ENCODE measurements at regions not wholly inside any gene's neighbourhood (a gene's known extent, or its start where the extent isn't known, plus 50 kb on each side); places are given as distances from the start of the nearest gene placed in this dataset.

DNA sequence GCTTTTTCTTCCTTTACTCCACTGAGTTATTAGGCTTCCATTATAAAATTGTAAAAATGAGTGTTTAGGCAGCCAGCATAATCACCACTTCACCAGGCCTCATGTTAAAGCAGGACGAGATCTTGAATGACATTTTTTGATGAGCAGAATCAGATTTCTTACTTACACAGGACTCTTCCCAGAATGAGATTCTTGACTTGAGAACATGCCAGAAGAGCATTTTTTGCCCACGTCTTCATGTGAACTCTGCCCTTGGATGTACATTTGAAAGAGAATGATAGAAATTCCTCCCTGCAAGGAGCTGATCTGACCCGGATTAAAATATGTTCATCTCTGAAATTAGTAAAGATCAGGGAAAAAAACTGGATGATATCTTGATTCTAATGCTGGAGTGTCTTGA, 212.1 kb upstream of the ADRA1B start:
- TF ChIP-seq, protein P1, sequence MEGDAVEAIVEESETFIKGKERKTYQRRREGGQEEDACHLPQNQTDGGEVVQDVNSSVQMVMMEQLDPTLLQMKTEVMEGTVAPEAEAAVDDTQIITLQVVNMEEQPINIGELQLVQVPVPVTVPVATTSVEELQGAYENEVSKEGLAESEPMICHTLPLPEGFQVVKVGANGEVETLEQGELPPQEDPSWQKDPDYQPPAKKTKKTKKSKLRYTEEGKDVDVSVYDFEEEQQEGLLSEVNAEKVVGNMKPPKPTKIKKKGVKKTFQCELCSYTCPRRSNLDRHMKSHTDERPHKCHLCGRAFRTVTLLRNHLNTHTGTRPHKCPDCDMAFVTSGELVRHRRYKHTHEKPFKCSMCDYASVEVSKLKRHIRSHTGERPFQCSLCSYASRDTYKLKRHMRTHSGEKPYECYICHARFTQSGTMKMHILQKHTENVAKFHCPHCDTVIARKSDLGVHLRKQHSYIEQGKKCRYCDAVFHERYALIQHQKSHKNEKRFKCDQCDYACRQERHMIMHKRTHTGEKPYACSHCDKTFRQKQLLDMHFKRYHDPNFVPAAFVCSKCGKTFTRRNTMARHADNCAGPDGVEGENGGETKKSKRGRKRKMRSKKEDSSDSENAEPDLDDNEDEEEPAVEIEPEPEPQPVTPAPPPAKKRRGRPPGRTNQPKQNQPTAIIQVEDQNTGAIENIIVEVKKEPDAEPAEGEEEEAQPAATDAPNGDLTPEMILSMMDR (IDR thresholded peaks at IDR 0.05): no peak
- ATAC-seq (ENCODE audit: low FRiP score) (no peak), DNase-seq (ENCODE audit: low spot score) (no peak)

DNA sequence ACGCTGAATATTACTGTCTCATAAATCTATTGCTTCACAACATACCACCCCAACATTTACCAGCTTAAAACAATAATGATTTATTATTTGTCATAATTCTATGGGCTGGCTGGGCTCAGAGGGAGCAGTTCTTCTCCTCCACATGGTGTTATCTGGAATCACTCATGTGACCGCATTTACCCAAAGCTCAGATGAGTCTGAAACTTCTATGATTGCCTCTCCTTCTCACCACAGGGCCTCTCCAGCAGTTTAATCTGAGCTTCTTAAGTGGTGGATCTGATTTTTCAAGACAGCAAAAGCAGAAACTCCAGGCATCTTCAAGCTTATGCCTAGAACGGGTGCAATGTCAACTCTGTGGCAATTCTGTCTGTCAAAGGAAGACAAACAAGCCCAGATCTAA, 210.3 kb upstream of the ADRA1B start:
- DNase-seq (ENCODE audit: low spot score) (no peak), ATAC-seq (ENCODE audit: low FRiP score) (peak; percentile 39)
- TF ChIP-seq, protein P1 (IDR thresholded peaks at IDR 0.05): no peak

DNA sequence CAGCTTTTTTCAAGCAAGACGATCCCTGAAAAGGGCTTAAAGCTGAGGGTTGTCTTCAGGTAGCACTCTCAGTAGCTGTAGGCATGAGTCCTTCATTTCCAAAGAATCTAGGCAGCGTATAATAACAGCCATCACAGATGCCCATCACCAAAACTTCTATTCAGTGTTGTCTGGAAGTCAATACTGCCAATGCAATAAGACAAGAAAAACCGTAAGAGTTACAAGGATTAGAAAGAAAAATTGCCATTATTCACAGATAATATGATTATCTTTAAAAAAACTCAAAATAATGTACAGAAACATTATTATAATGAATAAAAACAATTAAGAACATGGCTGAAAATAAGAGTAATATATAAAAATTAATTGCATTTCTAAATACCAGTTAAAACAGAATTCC, 208.2 kb upstream of the ADRA1B start:
- no peak for ATAC-seq (ENCODE audit: low FRiP score)
- TF ChIP-seq, protein P1 (IDR thresholded peaks at IDR 0.05): no peak
- DNase-seq (ENCODE audit: low spot score): no peak

DNA sequence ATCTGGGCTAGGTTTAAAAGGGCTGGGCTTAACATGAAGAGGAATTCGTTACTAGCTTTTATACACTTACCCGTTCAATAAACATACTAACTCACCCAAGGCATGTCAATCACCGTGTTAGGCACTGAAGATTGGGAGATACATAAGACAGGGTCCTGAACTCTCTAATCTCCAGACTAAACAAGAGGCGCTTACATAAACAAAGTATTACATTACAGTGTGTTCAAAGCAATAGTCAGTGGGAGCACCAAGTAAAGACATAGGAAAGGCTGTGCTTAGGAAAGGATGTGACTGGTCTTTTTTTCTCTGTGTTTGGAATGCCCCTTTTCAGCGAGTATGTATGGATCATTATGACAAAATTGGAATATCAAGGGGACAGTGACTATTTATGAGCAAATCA, 203.6 kb upstream of the ADRA1B start:
- no peak for DNase-seq (ENCODE audit: low spot score)
- ATAC-seq (ENCODE audit: low FRiP score): no peak
- TF ChIP-seq, protein P1 (IDR thresholded peaks at IDR 0.05): no peak

DNA sequence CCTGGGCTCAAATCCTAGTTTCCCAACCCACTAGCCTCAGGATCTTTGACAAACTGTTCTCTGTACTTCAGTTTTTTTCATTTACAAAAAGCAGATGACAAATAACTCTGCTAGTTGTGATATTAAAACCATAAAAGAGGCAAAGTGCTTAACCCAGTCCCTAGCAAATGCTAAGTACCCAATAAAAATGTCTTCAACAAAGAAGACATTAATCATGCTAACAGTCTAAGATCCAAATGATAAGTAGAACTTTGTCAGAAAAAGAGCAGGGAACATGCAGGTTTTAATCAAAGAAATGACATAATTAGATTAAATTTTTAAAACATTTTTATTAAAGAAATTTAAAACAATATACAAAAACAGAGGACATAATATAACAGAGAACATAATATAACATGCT, 203.0 kb upstream of the ADRA1B start:
- no peak for DNase-seq (ENCODE audit: low spot score)
- TF ChIP-seq, protein P1 (IDR thresholded peaks at IDR 0.05): no peak

DNA sequence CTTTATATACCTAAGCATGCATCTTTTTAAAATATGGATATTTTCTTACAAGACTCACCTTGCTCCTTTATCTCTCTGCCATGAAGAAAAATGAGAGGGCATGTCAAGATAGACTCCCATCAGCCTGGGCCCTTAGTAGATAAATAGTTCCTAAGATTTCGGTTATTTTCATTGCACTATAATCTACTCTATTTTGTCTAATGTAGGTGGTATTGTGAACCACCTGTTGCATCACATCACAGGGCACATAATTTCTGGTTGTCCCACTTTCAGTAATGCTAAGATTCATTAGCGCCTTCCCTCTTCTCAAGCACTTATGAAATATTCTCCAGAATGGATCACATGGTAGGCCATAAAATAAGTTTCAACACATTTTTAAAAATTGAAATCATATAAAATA, 202.5 kb upstream of the ADRA1B start:
- TF ChIP-seq, protein P1 (IDR thresholded peaks at IDR 0.05): no peak
- no peak for DNase-seq (ENCODE audit: low spot score)
- ATAC-seq (ENCODE audit: low FRiP score): no peak

More for the DNA sequence above, 203.0 kb upstream of the ADRA1B start:
- ATAC-seq (ENCODE audit: low FRiP score): no peak

DNA sequence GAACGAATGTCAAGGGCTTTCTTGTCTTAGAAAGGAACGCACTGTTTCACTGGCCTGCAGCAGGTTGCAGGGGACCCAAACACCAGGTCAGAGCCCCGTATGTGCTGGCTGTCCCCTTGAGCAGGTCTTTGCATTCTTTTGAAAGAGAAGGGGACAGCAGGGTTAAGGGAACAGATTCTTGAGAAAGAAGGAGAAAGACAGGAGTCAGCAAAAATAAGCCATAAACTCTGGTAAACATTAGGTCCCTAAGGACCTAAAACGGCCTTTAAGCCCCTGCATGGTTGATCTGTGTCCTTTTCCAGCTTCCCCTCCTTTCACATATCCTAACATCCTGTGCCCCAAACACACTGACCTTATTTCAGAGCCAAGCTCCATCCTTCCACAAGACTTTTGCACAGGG, 190.8 kb upstream of the ADRA1B start:
- ATAC-seq (ENCODE audit: low FRiP score): no peak
- TF ChIP-seq, protein P1 (IDR thresholded peaks at IDR 0.05): no peak

More for the DNA sequence above, 190.8 kb upstream of the ADRA1B start:
- no peak for DNase-seq (ENCODE audit: low spot score)
